ENCODE measurements at regions not wholly inside any gene's neighbourhood (a gene's known extent, or its start where the extent isn't known, plus 50 kb on each side); places are given as distances from the start of the nearest gene placed in this dataset.

DNA sequence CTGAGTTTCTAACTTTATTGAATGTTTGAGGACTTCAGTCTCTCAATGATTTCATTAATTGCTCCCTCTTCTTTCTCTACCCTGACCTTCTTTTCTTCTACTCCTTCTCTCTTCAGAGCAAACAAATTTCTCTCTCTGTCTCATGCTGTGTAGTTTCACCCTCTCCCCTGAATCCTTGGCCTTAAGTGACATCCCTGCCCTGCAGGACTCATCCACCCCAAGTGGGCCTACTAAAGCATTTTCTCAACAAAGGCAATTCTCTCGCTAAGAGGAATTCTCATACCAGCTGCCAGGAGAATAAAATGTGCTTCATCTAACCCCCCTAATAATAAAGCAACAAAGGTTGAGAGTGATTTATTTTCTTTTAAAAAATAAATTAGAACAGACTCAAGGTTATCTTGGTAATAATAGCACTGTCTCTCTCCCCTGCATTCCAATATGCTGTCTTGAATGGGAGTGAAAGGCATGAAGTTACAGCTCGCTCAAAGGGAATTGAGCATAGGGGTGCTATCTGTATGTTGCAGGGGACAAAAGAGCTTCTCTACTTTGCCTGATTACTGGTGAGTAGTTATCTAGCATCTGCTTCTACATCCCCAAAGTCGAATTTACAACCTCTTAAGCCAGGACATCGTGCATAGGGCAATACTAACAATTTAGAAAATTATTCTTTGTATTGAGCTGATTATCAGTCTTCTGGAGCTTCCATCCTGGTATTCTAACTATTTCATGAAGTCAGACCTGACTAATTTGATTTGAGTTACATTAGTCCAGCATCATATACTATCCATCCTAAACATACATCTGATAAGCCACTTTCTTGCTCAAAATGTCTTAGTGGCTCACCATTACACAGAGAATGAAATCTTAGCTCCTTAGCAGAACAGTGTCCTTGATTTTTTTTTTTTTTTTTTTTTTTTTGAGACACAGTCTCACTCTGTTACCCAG lies 76.9 kb upstream of the DNAJC19 start:
- Histone ChIP-seq H3K36me3 (ENCODE audit: control insufficient read depth in 2 of 4, insufficient read depth in 4 of 4, low read length in 3 of 4) (no peaks in the 10 kb centered on the region), H3K23me2 (ENCODE audit: low read depth, low read length) (no peaks in the 10 kb centered on the region), H3K56ac (replicated peaks; ENCODE audit: insufficient read length, low read depth, low read length) (no peak overlapping the region), H2BK12ac (ENCODE audit: low read depth, low read length) (no peak overlapping the region), H3K27ac (ENCODE audit: low read depth, low read length) (no peak overlapping the region), H4K8ac (ENCODE audit: extremely low read depth, insufficient read depth, low read length) (no peak overlapping the region), H4K20me1 (replicated peaks in 1 of 2; ENCODE audit: control insufficient read depth in 1 of 2, insufficient read depth in 2 of 2, low read length in 2 of 2) (no peaks in the 10 kb centered on the region), H3K4ac (replicated peaks; ENCODE audit: insufficient read length, low read depth, low read length) (no peak overlapping the region), H4K91ac (replicated peaks; ENCODE audit: insufficient read length, low read length) (no peak overlapping the region), H3K4me3 (ENCODE audit: extremely low read depth in 1 of 4, insufficient read depth in 2 of 4, low read depth in 3 of 4, low read length in 4 of 4) (no peak overlapping the region; a peak in 1 of 8 replicates), H3K23ac (ENCODE audit: insufficient read length) (no peak overlapping the region), H3K9me3 (ENCODE audit: insufficient read depth in 2 of 2, low read depth in 1 of 2, low read length in 1 of 2) (no peaks in the 10 kb centered on the region), H3K27me3 (replicated peaks in 1 of 4; ENCODE audit: control insufficient read depth in 3 of 4, extremely low read depth in 1 of 4, insufficient read depth in 3 of 4, low read length in 3 of 4) (no peaks in the 10 kb centered on the region), H2BK5ac (ENCODE audit: low read depth, low read length) (no peak overlapping the region), H3K18ac (ENCODE audit: extremely low read depth, low read length) (no peak overlapping the region), H2BK15ac (ENCODE audit: low read length) (no peak overlapping the region), H3K9ac (replicated peaks in 1 of 4; ENCODE audit: extremely low read depth in 1 of 4, low read depth in 3 of 4, low read length in 3 of 4) (no peak overlapping the region), H3K4me2 (ENCODE audit: insufficient read depth in 1 of 2, low read depth in 2 of 2, low read length in 2 of 2) (peak overlapping the region in 1 of 2 experiments; percentile 16; a peak in 1 of 4 replicates), H3K79me1 (ENCODE audit: low read depth, low read length) (no peaks in the 10 kb centered on the region), H4K5ac (ENCODE audit: insufficient read length, low read depth, low read length) (no peak overlapping the region), H3K79me2 (ENCODE audit: control insufficient read depth in 1 of 2, insufficient read depth in 2 of 2, low read length in 2 of 2) (no peaks in the 10 kb centered on the region), H3K4me1 (replicated peaks in 1 of 4; ENCODE audit: control insufficient read depth in 3 of 4, insufficient read depth in 4 of 4, low read length in 3 of 4) (peaks cover 0 to 11% (median 4%) of the 10 kb centered on the region in 4 experiments; a peak in 4 of 7 replicates), H3K14ac (ENCODE audit: insufficient read length) (no peak overlapping the region), H2AK5ac (ENCODE audit: low read depth, low read length) (no peak overlapping the region), H2BK120ac (replicated peaks; ENCODE audit: low read depth, low read length) (no peak overlapping the region), H2BK20ac (ENCODE audit: low read length) (no peak overlapping the region), H2AFZ (ENCODE audit: low read length) (peak overlapping the region; percentile 27; the same call in 1 of the 2 replicates)
- TF ChIP-seq RBBP5 (IDR thresholded peaks at IDR 0.05; ENCODE audit: borderline replicate concordance, low read depth, low read length) (no peak), HDAC6 (IDR thresholded peaks at IDR 0.05; ENCODE audit: low read depth, low read length) (no peak), POU5F1 (IDR thresholded peaks at IDR 0.05; ENCODE audit: low read depth, low read length) (no peak), CEBPB (IDR thresholded peaks at IDR 0.05; ENCODE audit: low read depth, low read length) (no peak), RNF2 (IDR thresholded peaks at IDR 0.05; ENCODE audit: borderline replicate concordance, low read depth, low read length, missing control alignments, poor library complexity, severe bottlenecking) (no peak), POLR2AphosphoS5 (IDR thresholded peaks at IDR 0.05; ENCODE audit: low read depth, low read length) (no peak), USF2 (IDR thresholded peaks at IDR 0.05; ENCODE audit: low read length) (no peak), CBX8 (IDR thresholded peaks at IDR 0.05; ENCODE audit: borderline replicate concordance, low read depth, low read length) (no peak)
- DNase-seq (ENCODE audit: low read depth in 1 of 2, low spot score in 2 of 2) (no peak), FAIRE-seq (no peak)
- ChIA-PET CTCF (ENCODE audit: partially characterized antibody) (interaction anchor here (0.6 to 0.7 kb wide), 2 partner anchors 82 to 113 kb away, joined by 3 read pairs; no protein-coding TSS in a partner anchor), POLR2A (ENCODE audit: partially characterized antibody) (no interaction called here)
- 59% methylated on average over 4 of the region's 4 CpGs; no CpG with 5 or more reads in 1 of the 2 experiments for WGBS, 2 experiments (ENCODE audit: extremely low coverage in 1 of 2, insufficient coverage in 1 of 2, insufficient read length in 1 of 2, insufficient replicate concordance in 2 of 2, low coverage in 1 of 2, low lambda C conversion rate in 2 of 2, missing lambda C conversion rate in 1 of 2)
